ENCODE measurements at regions not wholly inside any gene's neighbourhood (a gene's known extent, or its start where the extent isn't known, plus 50 kb on each side); places are given as distances from the start of the nearest gene placed in this dataset.

DNA sequence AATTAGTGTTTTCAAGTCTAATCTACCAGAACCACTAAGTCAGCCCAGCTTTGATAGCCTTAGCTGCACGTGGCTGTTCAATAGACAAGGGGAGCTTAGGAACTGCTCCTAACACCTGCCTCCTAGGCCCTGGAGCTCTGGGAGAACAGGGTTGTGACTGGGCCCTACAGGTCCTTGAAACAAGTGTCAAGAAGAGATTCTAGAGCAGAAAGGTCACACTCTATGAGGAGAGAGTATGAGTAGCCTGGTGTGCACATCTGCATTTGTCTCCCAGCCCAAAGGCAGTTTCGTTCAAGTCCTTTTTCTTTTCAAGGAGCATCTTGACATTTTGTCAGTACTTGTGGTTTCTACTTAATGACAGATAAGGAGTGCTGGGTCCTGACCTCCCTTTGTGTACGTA lies 206.1 kb downstream of the PRELID2 start:
- no peak for TF ChIP-seq POLR2A (IDR thresholded peaks at IDR 0.05; ENCODE audit: low read depth, low read length)
- no peak for TF ChIP-seq TAF1 (IDR thresholded peaks at IDR 0.05; ENCODE audit: borderline replicate concordance, low read depth, low read length)
